ENCODE measurements at regions not wholly inside any gene's neighbourhood (a gene's known extent, or its start where the extent isn't known, plus 50 kb on each side); places are given as distances from the start of the nearest gene placed in this dataset.
"Not testable (repeated sequence)": the region's sequence is repeated elsewhere in the genome, so short reads cannot be mapped to it uniquely, and the experiment has no call there.

DNA sequence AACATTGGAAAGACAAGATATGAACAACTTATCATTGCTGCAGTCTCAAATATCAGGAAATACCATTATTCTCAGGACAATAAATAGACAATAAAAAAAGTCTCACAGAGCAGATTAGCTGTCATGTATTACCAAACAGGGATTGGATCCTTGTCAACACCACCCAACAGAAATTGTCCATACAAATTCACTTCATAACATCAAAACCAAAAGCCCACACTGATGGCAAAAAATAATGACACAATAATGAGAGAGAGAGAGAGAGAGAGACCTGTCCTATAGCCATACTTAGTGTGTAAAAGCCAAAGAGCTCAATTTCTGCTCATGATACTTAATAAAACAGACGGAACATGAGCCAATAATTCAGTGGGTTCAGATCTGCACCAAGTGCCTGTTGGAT, 96.5 kb downstream of the PPIAL4G start:
- no peak for TF ChIP-seq CTCF (IDR thresholded peaks at IDR 0.05; ENCODE audit: poor library complexity, severe bottlenecking)
- H3K4me3 ChIP-seq (ENCODE audit: severe bottlenecking): no peak overlapping the region
- H3K27ac ChIP-seq (ENCODE audit: poor library complexity, severe bottlenecking): no peak overlapping the region
- H3K36me3 ChIP-seq (ENCODE audit: low read depth): no peaks in the 10 kb centered on the region
- peaks cover 5% of the 10 kb centered on the region for H3K4me1 ChIP-seq (ENCODE audit: insufficient read depth, poor library complexity, severe bottlenecking)
- ATAC-seq (ENCODE audit: low read depth) (no peak), DNase-seq (ENCODE audit: low spot score) (no peak)
- no peaks in the 10 kb centered on the region for H3K9me3 ChIP-seq (ENCODE audit: severe bottlenecking)
- no peaks in the 10 kb centered on the region for H3K27me3 ChIP-seq (ENCODE audit: insufficient read depth, poor library complexity, severe bottlenecking)

DNA sequence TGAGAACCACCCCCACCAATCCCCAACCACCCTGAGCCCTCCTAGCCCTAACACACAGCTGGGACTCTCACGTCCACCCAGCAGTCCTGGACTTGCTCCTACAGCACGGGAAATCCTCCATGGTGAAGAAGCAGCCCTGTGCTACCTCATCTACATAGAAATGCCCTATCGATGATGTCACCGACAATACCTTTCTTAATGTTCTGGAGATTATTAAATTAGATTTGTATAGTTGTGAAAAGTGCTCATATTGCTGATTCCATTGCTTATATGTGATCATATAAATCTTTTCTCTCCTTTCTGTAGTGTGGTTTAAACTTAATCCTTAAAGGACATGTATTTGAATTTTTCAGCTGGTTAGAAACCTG, 97.1 kb downstream of the PPIAL4G start:
- H3K27ac ChIP-seq (ENCODE audit: poor library complexity, severe bottlenecking); H3K4me1 ChIP-seq (ENCODE audit: insufficient read depth, poor library complexity, severe bottlenecking); ATAC-seq (ENCODE audit: low read depth); H3K27me3 ChIP-seq (ENCODE audit: insufficient read depth, poor library complexity, severe bottlenecking); DNase-seq (ENCODE audit: low spot score); H3K9me3 ChIP-seq (ENCODE audit: severe bottlenecking); H3K4me3 ChIP-seq (ENCODE audit: severe bottlenecking); H3K36me3 ChIP-seq (ENCODE audit: low read depth): not testable (repeated sequence)

DNA sequence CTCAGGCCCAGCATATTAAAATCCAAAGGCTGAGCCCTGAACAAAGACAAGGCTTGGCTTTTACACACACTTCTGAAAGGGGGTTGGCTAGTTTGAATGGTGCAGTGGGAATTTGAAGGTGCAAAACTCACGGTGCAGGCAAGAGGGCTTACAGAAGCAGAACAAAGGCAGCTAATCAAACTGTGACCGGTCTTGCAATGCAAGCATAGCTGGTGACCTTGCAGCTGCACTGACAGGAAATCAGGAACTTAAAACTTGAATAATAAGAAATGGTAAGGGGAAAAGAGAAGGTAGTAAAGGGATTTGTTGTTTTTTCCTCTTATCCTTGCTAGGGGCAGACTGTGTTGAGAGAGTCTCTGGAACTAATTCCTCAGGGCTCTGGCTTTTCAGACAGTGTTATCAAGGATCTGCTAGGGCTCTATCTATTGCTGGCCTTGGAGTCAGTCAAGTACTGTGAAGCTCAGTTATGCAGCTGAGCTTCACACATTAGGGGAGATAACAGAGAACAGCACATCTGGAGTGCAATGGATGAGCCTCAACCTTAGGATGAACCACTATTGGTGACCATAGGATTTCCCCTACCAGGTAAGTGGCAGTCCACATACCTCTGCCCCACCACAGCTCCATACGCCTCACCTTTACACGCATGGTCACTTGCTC, 97.6 kb downstream of the PPIAL4G start:
- Histone ChIP-seq H3K4me3 (ENCODE audit: severe bottlenecking) (no peak overlapping the region), H3K27me3 (ENCODE audit: insufficient read depth, poor library complexity, severe bottlenecking) (no peaks in the 10 kb centered on the region), H3K9me3 (ENCODE audit: severe bottlenecking) (no peaks in the 10 kb centered on the region), H3K36me3 (ENCODE audit: low read depth) (no peaks in the 10 kb centered on the region), H3K27ac (ENCODE audit: poor library complexity, severe bottlenecking) (no peak overlapping the region), H3K4me1 (ENCODE audit: insufficient read depth, poor library complexity, severe bottlenecking) (peaks cover 5% of the 10 kb centered on the region)
- no peak for ATAC-seq (ENCODE audit: low read depth)
- TF ChIP-seq CTCF (IDR thresholded peaks at IDR 0.05; ENCODE audit: poor library complexity, severe bottlenecking): no peak
- no peak for DNase-seq (ENCODE audit: low spot score)

- Histone ChIP-seq H3K27me3 (ENCODE audit: insufficient read depth, poor library complexity, severe bottlenecking) (no peaks in the 10 kb centered on the region), H3K27ac (ENCODE audit: poor library complexity, severe bottlenecking) (no peak overlapping the region), H3K36me3 (ENCODE audit: low read depth) (no peaks in the 10 kb centered on the region), H3K4me1 (ENCODE audit: insufficient read depth, poor library complexity, severe bottlenecking) (peaks cover under 1% of the 10 kb centered on the region), H3K9me3 (ENCODE audit: severe bottlenecking) (no peaks in the 10 kb centered on the region), H3K4me3 (ENCODE audit: severe bottlenecking) (no peak overlapping the region)
- peak; percentile 21 for TF ChIP-seq CTCF (IDR thresholded peaks at IDR 0.05; ENCODE audit: poor library complexity, severe bottlenecking)
- peak; percentile 75 for ATAC-seq (ENCODE audit: low read depth)
- DNase-seq (ENCODE audit: low spot score): no peak
Measured at GRCh38 chr1:148383966-148384365, 99.1 kb downstream of the PPIAL4G start.

- Histone ChIP-seq H3K9me3 (ENCODE audit: severe bottlenecking) (no peaks in the 10 kb centered on the region), H3K4me1 (ENCODE audit: insufficient read depth, poor library complexity, severe bottlenecking) (no peaks in the 10 kb centered on the region), H3K36me3 (ENCODE audit: low read depth) (no peaks in the 10 kb centered on the region), H3K27ac (ENCODE audit: poor library complexity, severe bottlenecking) (no peak overlapping the region), H3K4me3 (ENCODE audit: severe bottlenecking) (no peak overlapping the region), H3K27me3 (ENCODE audit: insufficient read depth, poor library complexity, severe bottlenecking) (no peaks in the 10 kb centered on the region)
- ATAC-seq (ENCODE audit: low read depth) (no peak), DNase-seq (ENCODE audit: low spot score) (no peak)
- no peak for TF ChIP-seq CTCF (IDR thresholded peaks at IDR 0.05; ENCODE audit: poor library complexity, severe bottlenecking)
Measured at GRCh38 chr1:148379697-148380096, 103.4 kb downstream of the PPIAL4G start.

Data from RWPE2 (cell line).